ENCODE measurements at regions not wholly inside any gene's neighbourhood (a gene's known extent, or its start where the extent isn't known, plus 50 kb on each side); places are given as distances from the start of the nearest gene placed in this dataset.
A peak's percentile ranks its signal among the peaks of the same experiment; 100 is the strongest.

GRCh38 chr9:86714999-86715398, 232.3 kb downstream of the GAS1 start:
- no peak overlapping the region for H3K4me3 ChIP-seq (ENCODE audit: low read length)
- DNase-seq (ENCODE audit: low read depth) = peak; percentile 93
- TF ChIP-seq, protein P1, sequence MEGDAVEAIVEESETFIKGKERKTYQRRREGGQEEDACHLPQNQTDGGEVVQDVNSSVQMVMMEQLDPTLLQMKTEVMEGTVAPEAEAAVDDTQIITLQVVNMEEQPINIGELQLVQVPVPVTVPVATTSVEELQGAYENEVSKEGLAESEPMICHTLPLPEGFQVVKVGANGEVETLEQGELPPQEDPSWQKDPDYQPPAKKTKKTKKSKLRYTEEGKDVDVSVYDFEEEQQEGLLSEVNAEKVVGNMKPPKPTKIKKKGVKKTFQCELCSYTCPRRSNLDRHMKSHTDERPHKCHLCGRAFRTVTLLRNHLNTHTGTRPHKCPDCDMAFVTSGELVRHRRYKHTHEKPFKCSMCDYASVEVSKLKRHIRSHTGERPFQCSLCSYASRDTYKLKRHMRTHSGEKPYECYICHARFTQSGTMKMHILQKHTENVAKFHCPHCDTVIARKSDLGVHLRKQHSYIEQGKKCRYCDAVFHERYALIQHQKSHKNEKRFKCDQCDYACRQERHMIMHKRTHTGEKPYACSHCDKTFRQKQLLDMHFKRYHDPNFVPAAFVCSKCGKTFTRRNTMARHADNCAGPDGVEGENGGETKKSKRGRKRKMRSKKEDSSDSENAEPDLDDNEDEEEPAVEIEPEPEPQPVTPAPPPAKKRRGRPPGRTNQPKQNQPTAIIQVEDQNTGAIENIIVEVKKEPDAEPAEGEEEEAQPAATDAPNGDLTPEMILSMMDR (conservative IDR thresholded peaks at IDR 0.05; ENCODE audit: low read length) = no peak

DNA sequence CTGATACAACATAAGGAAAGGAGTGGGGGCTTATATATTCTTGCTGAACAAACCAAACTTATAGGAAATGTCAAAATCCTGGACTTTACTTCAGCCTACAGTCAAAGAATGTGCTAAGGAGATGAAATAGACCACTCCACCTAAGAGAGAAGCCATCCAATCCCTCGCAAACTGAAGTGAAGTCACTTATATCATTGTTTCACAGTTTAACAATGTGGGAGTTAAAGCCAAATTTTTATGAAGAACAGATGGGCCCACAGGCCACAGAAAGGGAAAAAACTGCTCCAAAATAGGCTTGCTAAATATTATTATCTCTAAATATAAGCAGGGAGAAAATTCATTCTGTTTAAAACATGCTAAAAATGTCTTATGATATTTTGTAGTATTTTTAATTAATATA, 233.3 kb downstream of the GAS1 start:
- TF ChIP-seq, protein P1 (conservative IDR thresholded peaks at IDR 0.05; ENCODE audit: low read length) = no peak
- DNase-seq (ENCODE audit: low read depth) = peak; percentile 92
- no peak overlapping the region for H3K4me3 ChIP-seq (ENCODE audit: low read length)

DNA sequence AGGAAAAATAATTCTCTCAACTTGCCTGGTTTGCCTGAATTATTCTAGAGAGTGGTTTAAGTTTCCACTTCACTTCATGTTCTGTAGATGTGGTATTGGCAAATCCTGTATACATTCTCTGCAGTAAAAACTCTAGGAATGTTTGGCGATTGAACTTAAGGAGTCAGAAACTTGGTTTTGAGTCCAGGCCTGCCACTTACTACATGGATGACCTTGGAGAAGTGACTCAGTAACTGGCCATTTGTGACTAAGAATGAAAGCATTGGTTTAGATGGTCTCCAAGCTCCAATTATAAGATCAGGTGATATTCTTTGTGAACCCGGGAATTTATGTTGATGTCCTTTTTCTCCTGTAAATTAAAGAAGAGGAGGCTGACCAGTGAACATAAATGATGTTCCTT, 233.8 kb downstream of the GAS1 start:
- H3K4me3 ChIP-seq (ENCODE audit: low read length) = no peak overlapping the region
- TF ChIP-seq, protein P1 (conservative IDR thresholded peaks at IDR 0.05; ENCODE audit: low read length) = no peak
- DNase-seq (ENCODE audit: low read depth) = peak; percentile 88

GRCh38 chr9:86708918-86709835, 238.1 kb downstream of the GAS1 start:
- TF ChIP-seq, protein P1 (conservative IDR thresholded peaks at IDR 0.05; ENCODE audit: low read length) = no peak
- peak; percentile 80 for DNase-seq (ENCODE audit: low read depth)

GRCh38 chr9:86707932-86708510, 239.3 kb downstream of the GAS1 start:
- DNase-seq (ENCODE audit: low read depth) = no peak
- TF ChIP-seq, protein P1 (conservative IDR thresholded peaks at IDR 0.05; ENCODE audit: low read length) = no peak
- no peak overlapping the region for H3K4me3 ChIP-seq (ENCODE audit: low read length)

More at GRCh38 chr9:86708918-86709835, 238.1 kb downstream of the GAS1 start:
- H3K4me3 ChIP-seq (ENCODE audit: low read length) = no peak overlapping the region

DNA sequence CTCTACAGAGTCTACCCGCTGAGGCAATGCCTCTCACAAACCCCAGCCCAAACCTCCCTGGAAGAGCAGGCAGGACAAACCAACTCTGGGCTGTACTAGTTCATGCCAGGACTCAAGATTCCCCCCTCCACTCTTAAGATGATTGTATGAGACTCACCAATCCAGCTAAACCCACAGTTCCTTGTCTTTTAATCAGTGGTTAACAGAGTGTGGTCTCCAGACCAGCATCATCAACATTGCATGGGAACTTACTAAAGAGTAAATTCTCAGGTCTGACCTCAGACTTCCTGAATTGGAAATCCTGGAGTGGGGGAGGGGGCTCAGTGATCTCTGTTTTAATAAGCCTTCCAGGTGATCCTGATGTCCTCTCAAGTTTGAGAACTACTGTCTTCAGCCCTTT, 240.9 kb downstream of the GAS1 start:
- TF ChIP-seq, protein P1 (conservative IDR thresholded peaks at IDR 0.05; ENCODE audit: low read length) = no peak
- H3K4me3 ChIP-seq (ENCODE audit: low read length) = no peak overlapping the region
- DNase-seq (ENCODE audit: low read depth) = peak; percentile 70

DNA sequence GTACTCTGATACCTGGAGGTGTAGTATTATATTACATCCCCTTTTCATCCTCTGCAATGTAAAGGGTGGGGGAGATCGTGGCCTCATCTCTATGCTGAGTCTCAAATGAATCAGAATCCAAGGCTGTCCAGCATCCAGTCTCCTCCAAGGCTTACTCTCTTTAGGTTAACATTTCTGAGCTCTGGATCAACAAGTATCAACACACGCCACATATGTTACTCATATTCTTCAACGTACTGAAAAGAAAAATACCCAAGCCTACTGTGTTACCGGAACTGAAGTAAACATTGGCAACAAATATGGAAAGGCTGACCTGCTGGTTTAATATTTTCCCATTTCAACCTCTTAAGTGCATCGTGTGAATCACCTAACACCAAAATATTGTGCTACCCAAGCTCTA, 241.8 kb downstream of the GAS1 start:
- TF ChIP-seq, protein P1 (conservative IDR thresholded peaks at IDR 0.05; ENCODE audit: low read length) = no peak
- peak; percentile 52 for DNase-seq (ENCODE audit: low read depth)
- H3K4me3 ChIP-seq (ENCODE audit: low read length) = no peak overlapping the region
